Lower leg skin (tissue), 3 donors: ENCODE measurements at regions not wholly inside any gene's neighbourhood (a gene's known extent, or its start where the extent isn't known, plus 50 kb on each side); places are given as distances from the start of the nearest gene placed in this dataset.

ENCODE experiments used
- POLR2A ChIP-seq, 2 donors: fragments of 450-650 bp; IDR thresholded peaks; one replicate each; pipeline ENCODE4 v1.6.1; 2016 to 2017; ENCODE audit warnings: antibody characterized with exemption in 2 of 2, mild to moderate bottlenecking in 1 of 2, moderate library complexity in 1 of 2
- TF ChIP-seq, protein P1 (sequence below), 3 donors: fragments of 450-650 bp; IDR thresholded peaks; one replicate each; pipeline ENCODE4 v1.5.1; 2016; ENCODE audit warnings: antibody characterized with exemption in 3 of 3, mild to moderate bottlenecking in 3 of 3, moderate library complexity in 2 of 3

- no peak for TF ChIP-seq POLR2A (IDR thresholded peaks at IDR 0.05)
- TF ChIP-seq, protein P1, sequence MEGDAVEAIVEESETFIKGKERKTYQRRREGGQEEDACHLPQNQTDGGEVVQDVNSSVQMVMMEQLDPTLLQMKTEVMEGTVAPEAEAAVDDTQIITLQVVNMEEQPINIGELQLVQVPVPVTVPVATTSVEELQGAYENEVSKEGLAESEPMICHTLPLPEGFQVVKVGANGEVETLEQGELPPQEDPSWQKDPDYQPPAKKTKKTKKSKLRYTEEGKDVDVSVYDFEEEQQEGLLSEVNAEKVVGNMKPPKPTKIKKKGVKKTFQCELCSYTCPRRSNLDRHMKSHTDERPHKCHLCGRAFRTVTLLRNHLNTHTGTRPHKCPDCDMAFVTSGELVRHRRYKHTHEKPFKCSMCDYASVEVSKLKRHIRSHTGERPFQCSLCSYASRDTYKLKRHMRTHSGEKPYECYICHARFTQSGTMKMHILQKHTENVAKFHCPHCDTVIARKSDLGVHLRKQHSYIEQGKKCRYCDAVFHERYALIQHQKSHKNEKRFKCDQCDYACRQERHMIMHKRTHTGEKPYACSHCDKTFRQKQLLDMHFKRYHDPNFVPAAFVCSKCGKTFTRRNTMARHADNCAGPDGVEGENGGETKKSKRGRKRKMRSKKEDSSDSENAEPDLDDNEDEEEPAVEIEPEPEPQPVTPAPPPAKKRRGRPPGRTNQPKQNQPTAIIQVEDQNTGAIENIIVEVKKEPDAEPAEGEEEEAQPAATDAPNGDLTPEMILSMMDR (IDR thresholded peaks at IDR 0.05) = no peak
Observed at GRCh38 chr3:150331978-150332568, 76.0 kb upstream of the TSC22D2 start.
